Caco-2 (cell line): ENCODE measurements at regions not wholly inside any gene's neighbourhood (a gene's known extent, or its start where the extent isn't known, plus 50 kb on each side); places are given as distances from the start of the nearest gene placed in this dataset.

ENCODE experiments used
- BruUV-seq: library from RNA; stranded (reverse); fragments of 400-500 nt; replicated peaks from 2 replicates; lab custom pipeline; 2021; lab: Mats Ljungman, UMichigan
- CTCF ChIA-PET: fragments of 300-600 bp; sonication (Branson Sonifier 250); formaldehyde crosslinking; loops from one replicate; lab custom pipeline; 2022; ENCODE audit warnings: antibody characterized with exemption; lab: Charles Lee
- POLR2A ChIA-PET: fragments of 300-600 bp; sonication (Branson Sonifier 250); formaldehyde crosslinking; loops from one replicate; lab custom pipeline; 2022; ENCODE audit warnings: antibody characterized with exemption; lab: Charles Lee
- DNase-seq, 2 experiments: peaks; one replicate each; pipeline versions ENCODE4 v3.0.0 to v3.0.0-alpha.2; 2020 to 2022
- H3K27me3 ChIP-seq: replicated peaks from 2 replicates; pipeline ENCODE4 v1.6.0; 2011; ENCODE audit warnings: low read length; ENCODE audit not compliant: control insufficient read depth, insufficient read depth
- H3K36me3 ChIP-seq: 2 replicates; pipeline ENCODE4 v1.5.1; 2011; ENCODE audit warnings: low read length; ENCODE audit not compliant: control insufficient read depth, insufficient read depth
- H3K4me1 ChIP-seq: fragments of 250-450 bp; sonication (Bioruptor Pico); 2 replicates; pipeline ENCODE4 v1.5.1; 2020; ENCODE audit warnings: mild to moderate bottlenecking
- H3K4me3 ChIP-seq: 2 replicates; pipeline ENCODE4 v1.5.1; 2011; ENCODE audit warnings: low read depth, mild to moderate bottlenecking, control low read depth, low read length
- H3K9me3 ChIP-seq: fragments of 250-450 bp; sonication (Bioruptor Pico); 2 replicates; pipeline ENCODE4 v1.5.1; 2020; ENCODE audit warnings: mild to moderate bottlenecking, moderate library complexity
- H3K27ac Mint-ChIP-seq: one replicate; pipeline ENCODE4 v1.8.0; 2022; ENCODE audit warnings: mixed read lengths; ENCODE audit not compliant: unreplicated experiment
- H3K27me3 Mint-ChIP-seq: one replicate; pipeline ENCODE4 v1.8.0; 2022; ENCODE audit warnings: mixed read lengths; ENCODE audit not compliant: insufficient read depth, unreplicated experiment
- H3K36me3 Mint-ChIP-seq: one replicate; pipeline ENCODE4 v1.8.0; 2022; ENCODE audit warnings: mild to moderate bottlenecking, mixed read lengths; ENCODE audit not compliant: insufficient read depth, unreplicated experiment
- H3K4me1 Mint-ChIP-seq: one replicate; pipeline ENCODE4 v1.8.0; 2022; ENCODE audit warnings: low read depth, mixed read lengths; ENCODE audit not compliant: unreplicated experiment
- H3K4me3 Mint-ChIP-seq: one replicate; pipeline ENCODE4 v1.8.0; 2022; ENCODE audit warnings: mild to moderate bottlenecking, moderate library complexity, mixed read lengths; ENCODE audit not compliant: unreplicated experiment
- H3K9me3 Mint-ChIP-seq: one replicate; pipeline ENCODE4 v1.8.0; 2022; ENCODE audit warnings: mixed read lengths; ENCODE audit not compliant: unreplicated experiment
- intact Hi-C: fragments of 100-400 bp; cut with micrococcal nuclease; formaldehyde crosslinking; loops from one replicate; pipeline ENCODE4 v1.10.0; 2022; ENCODE audit not compliant: unreplicated experiment
- TF ChIP-seq, protein P1 (sequence below), 2 experiments: fragments of 200-600 bp in 1 of 2; IDR thresholded peaks; 1 replicate in 1 of 2; 2 replicates in 1 of 2; pipeline versions ENCODE4 v1.5.1 to v1.8.0; 2011 to 2022; ENCODE audit warnings: antibody characterized with exemption in 1 of 2, control low read depth in 1 of 2, inconsistent platforms in 1 of 2, low read depth in 1 of 2, low read length in 1 of 2, mild to moderate bottlenecking in 1 of 2, moderate library complexity in 1 of 2; ENCODE audit not compliant: insufficient read depth in 1 of 2, severe bottlenecking in 1 of 2, unreplicated experiment in 1 of 2

DNA sequence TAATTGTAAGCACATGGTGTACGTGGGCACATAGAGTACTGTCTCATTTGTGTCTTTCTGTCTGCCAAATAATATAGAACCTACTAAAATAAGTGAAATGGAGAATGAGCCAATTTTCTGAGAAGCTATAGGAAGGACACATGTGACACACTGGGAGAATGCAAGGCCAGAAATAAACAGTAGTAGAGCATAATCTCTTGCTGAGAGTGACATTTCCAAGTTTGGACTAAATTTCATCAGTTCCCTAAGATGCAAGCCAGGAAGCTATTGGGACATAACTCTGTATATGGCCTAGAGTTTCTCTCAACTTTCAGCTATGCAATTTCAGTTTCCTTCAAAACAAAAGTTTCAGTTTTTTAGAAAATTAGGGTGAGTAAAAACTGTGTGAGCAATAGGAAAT is 638.7 kb downstream of the PCDH18 start:
- Histone ChIP-seq H3K4me3 (no peak overlapping the region), H3K9me3 (no peaks in the 10 kb centered on the region), H3K27me3 (no peaks in the 10 kb centered on the region; the same call in 1 of the 2 replicates), H3K4me1 (no peaks in the 10 kb centered on the region), H3K36me3 (no peaks in the 10 kb centered on the region)
- CTCF ChIA-PET, result no interaction called here
- TF ChIP-seq, protein P1, sequence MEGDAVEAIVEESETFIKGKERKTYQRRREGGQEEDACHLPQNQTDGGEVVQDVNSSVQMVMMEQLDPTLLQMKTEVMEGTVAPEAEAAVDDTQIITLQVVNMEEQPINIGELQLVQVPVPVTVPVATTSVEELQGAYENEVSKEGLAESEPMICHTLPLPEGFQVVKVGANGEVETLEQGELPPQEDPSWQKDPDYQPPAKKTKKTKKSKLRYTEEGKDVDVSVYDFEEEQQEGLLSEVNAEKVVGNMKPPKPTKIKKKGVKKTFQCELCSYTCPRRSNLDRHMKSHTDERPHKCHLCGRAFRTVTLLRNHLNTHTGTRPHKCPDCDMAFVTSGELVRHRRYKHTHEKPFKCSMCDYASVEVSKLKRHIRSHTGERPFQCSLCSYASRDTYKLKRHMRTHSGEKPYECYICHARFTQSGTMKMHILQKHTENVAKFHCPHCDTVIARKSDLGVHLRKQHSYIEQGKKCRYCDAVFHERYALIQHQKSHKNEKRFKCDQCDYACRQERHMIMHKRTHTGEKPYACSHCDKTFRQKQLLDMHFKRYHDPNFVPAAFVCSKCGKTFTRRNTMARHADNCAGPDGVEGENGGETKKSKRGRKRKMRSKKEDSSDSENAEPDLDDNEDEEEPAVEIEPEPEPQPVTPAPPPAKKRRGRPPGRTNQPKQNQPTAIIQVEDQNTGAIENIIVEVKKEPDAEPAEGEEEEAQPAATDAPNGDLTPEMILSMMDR (IDR thresholded peaks at IDR 0.05; ENCODE audit: insufficient read depth in 1 of 2, low read depth in 1 of 2, low read length in 1 of 2, severe bottlenecking in 1 of 2, unreplicated experiment in 1 of 2), result no peak
- no TSS peak for BruUV-seq
- H3K9me3 Mint-ChIP-seq, result no peaks in the 10 kb centered on the region
- no peak overlapping the region for H3K4me3 Mint-ChIP-seq
- no peak for DNase-seq
- H3K27ac Mint-ChIP-seq, result no peak overlapping the region
- POLR2A ChIA-PET, result no interaction called here
- no peaks in the 10 kb centered on the region for H3K27me3 Mint-ChIP-seq
- intact Hi-C loops, result no loop called here
- no peaks in the 10 kb centered on the region for H3K36me3 Mint-ChIP-seq
- no peaks in the 10 kb centered on the region for H3K4me1 Mint-ChIP-seq

GRCh38 chr4:136881666-136882065 is 650.6 kb downstream of the PCDH18 start:
- BruUV-seq, result no TSS peak
- H3K9me3 Mint-ChIP-seq, result no peaks in the 10 kb centered on the region
- Histone ChIP-seq H3K4me3 (no peak overlapping the region), H3K4me1 (no peaks in the 10 kb centered on the region), H3K9me3 (no peaks in the 10 kb centered on the region), H3K36me3 (no peaks in the 10 kb centered on the region), H3K27me3 (no peaks in the 10 kb centered on the region)
- ChIA-PET CTCF (no interaction called here), POLR2A (no interaction called here)
- H3K36me3 Mint-ChIP-seq, result no peaks in the 10 kb centered on the region
- no peaks in the 10 kb centered on the region for H3K27me3 Mint-ChIP-seq
- no peak overlapping the region for H3K4me3 Mint-ChIP-seq
- intact Hi-C loops, result no loop called here
- H3K27ac Mint-ChIP-seq, result no peak overlapping the region
- no peak for DNase-seq
- TF ChIP-seq, protein P1 (IDR thresholded peaks at IDR 0.05; ENCODE audit: insufficient read depth in 1 of 2, low read depth in 1 of 2, low read length in 1 of 2, severe bottlenecking in 1 of 2, unreplicated experiment in 1 of 2), result no peak
- H3K4me1 Mint-ChIP-seq, result no peaks in the 10 kb centered on the region

DNA sequence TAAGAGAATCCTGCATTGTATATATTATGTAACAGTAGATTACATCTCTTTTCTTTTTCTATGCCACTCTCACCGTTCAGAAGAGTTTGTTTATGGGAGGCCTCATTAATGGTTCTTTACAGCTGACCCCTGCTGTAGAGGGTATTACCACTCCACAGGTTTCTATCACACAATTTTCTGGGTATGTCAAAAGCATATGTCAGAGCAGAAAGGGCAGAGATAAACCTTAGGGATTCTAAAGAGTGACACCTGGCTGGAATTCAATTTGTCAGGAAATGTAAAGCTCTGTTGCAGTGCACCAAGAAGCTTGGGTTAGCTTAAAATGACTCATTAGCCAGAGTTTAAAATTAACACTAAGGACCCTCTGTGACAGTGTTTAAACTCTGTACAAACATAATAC is 658.7 kb downstream of the PCDH18 start:
- Mint-ChIP-seq H3K27me3 (no peaks in the 10 kb centered on the region), H3K4me3 (no peak overlapping the region), H3K27ac (no peak overlapping the region), H3K9me3 (no peaks in the 10 kb centered on the region), H3K36me3 (no peaks in the 10 kb centered on the region), H3K4me1 (no peaks in the 10 kb centered on the region)
- intact Hi-C loops, result no loop called here
- TF ChIP-seq, protein P1 (IDR thresholded peaks at IDR 0.05; ENCODE audit: insufficient read depth in 1 of 2, low read depth in 1 of 2, low read length in 1 of 2, severe bottlenecking in 1 of 2, unreplicated experiment in 1 of 2), result no peak
- ChIA-PET CTCF (no interaction called here), POLR2A (no interaction called here)
- DNase-seq, result no peak
- Histone ChIP-seq H3K4me3 (no peak overlapping the region), H3K9me3 (no peaks in the 10 kb centered on the region), H3K36me3 (no peaks in the 10 kb centered on the region), H3K27me3 (no peaks in the 10 kb centered on the region), H3K4me1 (no peaks in the 10 kb centered on the region)
- BruUV-seq, result no TSS peak
